Mammary epithelial cell (primary cell): ENCODE measurements at regions not wholly inside any gene's neighbourhood (a gene's known extent, or its start where the extent isn't known, plus 50 kb on each side); places are given as distances from the start of the nearest gene placed in this dataset.

ENCODE experiments used
- CTCF ChIP-seq, 2 donors: IDR thresholded peaks in 1 of 2; conservative IDR thresholded peaks in 1 of 2; 2 replicates each; pipeline ENCODE4 v1.5.1; 2011 to 2012; ENCODE audit warnings: inconsistent platforms in 2 of 2, low read length in 2 of 2, mild to moderate bottlenecking in 2 of 2, control low read depth in 1 of 2, low read depth in 1 of 2; ENCODE audit not compliant: insufficient read depth in 1 of 2; ENCODE audit errors: extremely low read depth in 1 of 2
- EZH2 ChIP-seq: IDR thresholded peaks from 2 replicates; pipeline ENCODE4 v1.6.1; 2012; ENCODE audit warnings: low read length, inconsistent platforms, borderline replicate concordance

DNA sequence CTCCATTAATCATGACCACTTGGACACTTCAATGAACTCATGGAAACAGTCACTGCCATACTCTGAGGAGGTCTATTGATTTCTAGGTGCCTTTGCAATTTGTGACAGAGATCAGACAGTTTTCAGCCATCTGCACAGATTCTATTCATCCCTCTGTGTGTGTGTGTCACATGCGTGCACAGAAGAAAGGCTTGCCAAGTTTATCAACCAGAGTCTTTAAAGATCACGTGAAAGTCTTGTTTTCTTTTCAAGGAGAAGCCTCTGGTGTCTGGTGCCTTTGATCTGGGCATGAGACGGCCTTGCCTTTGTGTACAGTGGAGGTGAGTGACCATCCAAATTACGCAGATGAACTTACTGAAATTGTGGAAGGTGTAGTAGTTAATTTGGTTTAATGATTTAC lies 164.2 kb downstream of the VAPA start:
- TF ChIP-seq CTCF (conservative IDR thresholded peaks at IDR 0.05 in 1 of 2, IDR thresholded peaks at IDR 0.05 in 1 of 2; ENCODE audit: extremely low read depth in 1 of 2, insufficient read depth in 1 of 2, low read depth in 1 of 2, low read length in 2 of 2) (no peak), EZH2 (no peak)
